Erythroblast (primary cell): ENCODE measurements at regions not wholly inside any gene's neighbourhood (a gene's known extent, or its start where the extent isn't known, plus 50 kb on each side); places are given as distances from the start of the nearest gene placed in this dataset.

Experiments used
- DNase-seq, 2 experiments: peaks; one replicate each; lab custom pipeline; 2025; lab: John Stamatoyannopoulos, UW
- GATA1 ChIP-seq: IDR thresholded peaks from 2 replicates; pipeline ENCODE4 v1.6.1; 2011; ENCODE audit warnings: low read depth, mild to moderate bottlenecking, control low read depth, low read length, moderate library complexity
- POLR2A ChIP-seq: IDR thresholded peaks from 2 replicates; pipeline ENCODE4 v1.6.1; 2011; ENCODE audit warnings: mild to moderate bottlenecking, low read length

- no peak for TF ChIP-seq GATA1
- TF ChIP-seq POLR2A, result no peak
- no peak for DNase-seq
These were observed 248.6 kb upstream of the STXBP5 start for GRCh38 chr6:146955570-146955969.

- peak in 1 of 2 experiments; percentile 28 for DNase-seq
These were observed 246.8 kb upstream of the STXBP5 start for GRCh38 chr6:146957181-146958093.

GRCh38 chr6:146961831-146962230 lies 242.4 kb upstream of the STXBP5 start:
- DNase-seq, result no peak
- no peak for TF ChIP-seq POLR2A
- TF ChIP-seq GATA1, result no peak

More at GRCh38 chr6:146957181-146958093, 246.8 kb upstream of the STXBP5 start:
- TF ChIP-seq GATA1 (no peak), POLR2A (no peak)

- no peak for TF ChIP-seq POLR2A
- no peak for TF ChIP-seq GATA1
- DNase-seq, result no peak
These were observed 241.9 kb upstream of the STXBP5 start for GRCh38 chr6:146962329-146962728.

- peak in 1 of 2 experiments; percentile 2 for DNase-seq
- TF ChIP-seq GATA1 (no peak), POLR2A (no peak)
These were observed 239.0 kb upstream of the STXBP5 start for GRCh38 chr6:146965110-146965689.

- TF ChIP-seq POLR2A, result no peak
- no peak for TF ChIP-seq GATA1
- DNase-seq, result peak in 1 of 2 experiments; percentile 45
These were observed 236.0 kb upstream of the STXBP5 start for GRCh38 chr6:146968041-146968760.

- TF ChIP-seq POLR2A (no peak), GATA1 (no peak)
- DNase-seq, result no peak
These were observed 231.7 kb upstream of the STXBP5 start for GRCh38 chr6:146972546-146972945.

GRCh38 chr6:146974351-146974750 lies 229.9 kb upstream of the STXBP5 start:
- no peak for DNase-seq
- TF ChIP-seq POLR2A, result no peak
- TF ChIP-seq GATA1, result no peak

GRCh38 chr6:146975093-146975492 lies 229.1 kb upstream of the STXBP5 start:
- no peak for DNase-seq

GRCh38 chr6:146980900-146981329 lies 223.3 kb upstream of the STXBP5 start:
- TF ChIP-seq GATA1, result no peak
- no peak for TF ChIP-seq POLR2A
- DNase-seq, result no peak

More at GRCh38 chr6:146975093-146975492, 229.1 kb upstream of the STXBP5 start:
- no peak for TF ChIP-seq POLR2A
- no peak for TF ChIP-seq GATA1

GRCh38 chr6:146981981-146982380 lies 222.2 kb upstream of the STXBP5 start:
- no peak for DNase-seq
- no peak for TF ChIP-seq GATA1
- no peak for TF ChIP-seq POLR2A

- TF ChIP-seq GATA1, result no peak
- no peak for TF ChIP-seq POLR2A
- DNase-seq, result no peak
These were observed 219.8 kb upstream of the STXBP5 start for GRCh38 chr6:146984251-146984924.

GRCh38 chr6:146985111-146985510 lies 219.1 kb upstream of the STXBP5 start:
- TF ChIP-seq POLR2A (no peak), GATA1 (no peak)
- no peak for DNase-seq
